OCI-LY1 (cell line): ENCODE measurements at regions not wholly inside any gene's neighbourhood (a gene's known extent, or its start where the extent isn't known, plus 50 kb on each side); places are given as distances from the start of the nearest gene placed in this dataset.

ENCODE experiments used
- EZH2 ChIP-seq: fragments of 200-600 bp; sonication (generic), shearing (Covaris generic); IDR thresholded peaks from 2 replicates; pipeline ENCODE4 v1.8.0; 2017; ENCODE audit warnings: borderline replicate concordance, mixed run types, mild to moderate bottlenecking, antibody characterized with exemption, low read length, moderate library complexity, mixed read lengths
- TF ChIP-seq, protein P1 (sequence below): fragments of 200-600 bp; sonication (generic), shearing (Covaris generic); IDR thresholded peaks from 2 replicates; pipeline ENCODE4 v1.5.1; 2017; ENCODE audit warnings: mild to moderate bottlenecking, antibody characterized with exemption, low read length, moderate library complexity, mixed read lengths

DNA sequence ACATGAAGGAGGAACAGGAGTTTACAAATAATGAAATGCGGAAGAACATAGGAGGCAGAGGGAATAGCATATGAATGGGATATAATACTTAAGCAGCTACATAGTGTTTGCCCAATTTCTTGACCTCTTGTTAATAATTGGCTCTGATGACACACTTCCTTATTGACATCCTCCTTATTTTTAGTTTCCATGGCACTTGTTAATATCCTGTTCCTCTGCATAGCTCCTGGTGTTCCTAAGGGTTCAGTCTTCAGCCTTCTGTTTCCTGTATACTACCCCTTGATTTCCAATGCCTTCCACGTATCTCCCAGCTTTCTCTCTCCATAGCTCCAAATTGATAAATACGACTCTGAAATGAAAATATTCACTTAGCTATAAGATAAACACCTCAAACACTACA, 663.8 kb upstream of the API5 start:
- TF ChIP-seq, protein P1, sequence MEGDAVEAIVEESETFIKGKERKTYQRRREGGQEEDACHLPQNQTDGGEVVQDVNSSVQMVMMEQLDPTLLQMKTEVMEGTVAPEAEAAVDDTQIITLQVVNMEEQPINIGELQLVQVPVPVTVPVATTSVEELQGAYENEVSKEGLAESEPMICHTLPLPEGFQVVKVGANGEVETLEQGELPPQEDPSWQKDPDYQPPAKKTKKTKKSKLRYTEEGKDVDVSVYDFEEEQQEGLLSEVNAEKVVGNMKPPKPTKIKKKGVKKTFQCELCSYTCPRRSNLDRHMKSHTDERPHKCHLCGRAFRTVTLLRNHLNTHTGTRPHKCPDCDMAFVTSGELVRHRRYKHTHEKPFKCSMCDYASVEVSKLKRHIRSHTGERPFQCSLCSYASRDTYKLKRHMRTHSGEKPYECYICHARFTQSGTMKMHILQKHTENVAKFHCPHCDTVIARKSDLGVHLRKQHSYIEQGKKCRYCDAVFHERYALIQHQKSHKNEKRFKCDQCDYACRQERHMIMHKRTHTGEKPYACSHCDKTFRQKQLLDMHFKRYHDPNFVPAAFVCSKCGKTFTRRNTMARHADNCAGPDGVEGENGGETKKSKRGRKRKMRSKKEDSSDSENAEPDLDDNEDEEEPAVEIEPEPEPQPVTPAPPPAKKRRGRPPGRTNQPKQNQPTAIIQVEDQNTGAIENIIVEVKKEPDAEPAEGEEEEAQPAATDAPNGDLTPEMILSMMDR = no peak
- TF ChIP-seq EZH2 = no peak
